Liver (tissue), 7 donors: ENCODE measurements at regions not wholly inside any gene's neighbourhood (a gene's known extent, or its start where the extent isn't known, plus 50 kb on each side); places are given as distances from the start of the nearest gene placed in this dataset.

Experiments used
- DNase-seq: peaks from one replicate; pipeline ENCODE4 v3.0.0-alpha.2; 2017; ENCODE audit warnings: low spot score
- H3K27ac ChIP-seq, 2 donors: one replicate each; pipeline ENCODE4 v1.7.0; 2013; ENCODE audit warnings: inconsistent platforms in 2 of 2, low read length in 2 of 2, control low read depth in 1 of 2, low read depth in 1 of 2, mild to moderate bottlenecking in 1 of 2
- H3K27me3 ChIP-seq, 4 donors: one replicate each; pipeline versions ENCODE4 v1.6.1 to v1.7.0; 2013; ENCODE audit warnings: low read length in 3 of 4, inconsistent platforms in 1 of 4, mild to moderate bottlenecking in 1 of 4, moderate library complexity in 1 of 4; ENCODE audit not compliant: control insufficient read depth in 4 of 4, insufficient read depth in 4 of 4
- H3K36me3 ChIP-seq, 4 donors: one replicate each; pipeline versions ENCODE4 v1.6.1 to v1.7.0; 2013; ENCODE audit warnings: low read length in 3 of 4, mild to moderate bottlenecking in 3 of 4, low read depth in 1 of 4, moderate library complexity in 1 of 4; ENCODE audit not compliant: control insufficient read depth in 4 of 4, insufficient read depth in 3 of 4
- H3K4me1 ChIP-seq, 4 donors: one replicate each; pipeline versions ENCODE4 v1.6.1 to v1.7.0; 2013; ENCODE audit warnings: low read length in 3 of 4, mild to moderate bottlenecking in 3 of 4, moderate library complexity in 1 of 4; ENCODE audit not compliant: control insufficient read depth in 4 of 4, insufficient read depth in 4 of 4
- H3K4me3 ChIP-seq, 3 donors: one replicate each; pipeline versions ENCODE4 v1.6.1 to v1.7.0; 2013; ENCODE audit warnings: low read length in 3 of 3, control low read depth in 1 of 3, low read depth in 1 of 3, mild to moderate bottlenecking in 1 of 3
- H3K9ac ChIP-seq, 2 donors: one replicate each; pipeline ENCODE4 v1.7.0; 2013; ENCODE audit warnings: low read length in 2 of 2, mild to moderate bottlenecking in 2 of 2, moderate library complexity in 2 of 2, control low read depth in 1 of 2, low read depth in 1 of 2
- H3K9me3 ChIP-seq, 4 donors: one replicate each; pipeline versions ENCODE4 v1.6.1 to v1.7.0; 2013; ENCODE audit warnings: low read length in 3 of 4; ENCODE audit not compliant: control insufficient read depth in 4 of 4
- ATF3 ChIP-seq: IDR thresholded peaks from 2 replicates; pipeline ENCODE4 v1.6.1; 2016; ENCODE audit warnings: antibody characterized with exemption
- EGR1 ChIP-seq, 2 donors: IDR thresholded peaks; 2 replicates each; pipeline ENCODE4 v1.6.1; 2016 to 2018; ENCODE audit warnings: antibody characterized with exemption in 2 of 2, low read depth in 2 of 2
- FOXA1 ChIP-seq: IDR thresholded peaks from 2 replicates; pipeline ENCODE4 v1.6.1; 2016; ENCODE audit warnings: antibody characterized with exemption
- FOXA2 ChIP-seq: IDR thresholded peaks from 2 replicates; pipeline ENCODE4 v1.6.1; 2016; ENCODE audit warnings: antibody characterized with exemption
- GABPA ChIP-seq, 2 donors: IDR thresholded peaks in 1 of 2; conservative IDR thresholded peaks in 1 of 2; 2 replicates each; pipeline ENCODE4 v1.6.1; 2016; ENCODE audit warnings: antibody characterized with exemption in 2 of 2, mild to moderate bottlenecking in 1 of 2, moderate library complexity in 1 of 2
- HNF4A ChIP-seq, 2 donors: conservative IDR thresholded peaks; 2 replicates each; pipeline ENCODE4 v1.6.1; 2016; ENCODE audit warnings: antibody characterized with exemption in 2 of 2, mild to moderate bottlenecking in 2 of 2
- HNF4G ChIP-seq: IDR thresholded peaks from 2 replicates; pipeline ENCODE4 v1.6.1; 2016; ENCODE audit warnings: antibody characterized with exemption
- JUND ChIP-seq, 2 donors: IDR thresholded peaks; 2 replicates each; pipeline ENCODE4 v1.6.1; 2016; ENCODE audit warnings: antibody characterized with exemption in 2 of 2
- MAX ChIP-seq: IDR thresholded peaks from 2 replicates; pipeline ENCODE4 v1.6.1; 2016; ENCODE audit warnings: antibody characterized with exemption
- NR2F2 ChIP-seq: IDR thresholded peaks from 2 replicates; pipeline ENCODE4 v1.6.1; 2016; ENCODE audit warnings: antibody characterized with exemption
- RAD21 ChIP-seq, 2 donors: IDR thresholded peaks; 2 replicates each; pipeline ENCODE4 v1.6.1; 2016; ENCODE audit warnings: antibody characterized with exemption in 2 of 2, mild to moderate bottlenecking in 2 of 2
- RXRA ChIP-seq, 2 donors: IDR thresholded peaks; 2 replicates each; pipeline ENCODE4 v1.6.1; 2017 to 2018; ENCODE audit warnings: antibody characterized with exemption in 2 of 2, mild to moderate bottlenecking in 1 of 2
- SP1 ChIP-seq: IDR thresholded peaks from 2 replicates; pipeline ENCODE4 v1.6.1; 2018; ENCODE audit warnings: antibody characterized with exemption, mild to moderate bottlenecking
- TAF1 ChIP-seq: conservative IDR thresholded peaks from 2 replicates; pipeline ENCODE4 v1.6.1; 2016; ENCODE audit warnings: antibody characterized with exemption, mild to moderate bottlenecking
- YY1 ChIP-seq: IDR thresholded peaks from 2 replicates; pipeline ENCODE4 v1.6.1; 2016; ENCODE audit warnings: antibody characterized with exemption, mild to moderate bottlenecking
- ZBTB33 ChIP-seq: IDR thresholded peaks from 2 replicates; pipeline ENCODE4 v1.6.1; 2016; ENCODE audit warnings: antibody characterized with exemption
- WGBS: extraction: QIAGEN DNeasy Blood & Tissue Kit; methylation state at CpG from one replicate; pipeline ENCODE4 v1.1.7; 2013; 5-methylcytosine and 5-hydroxymethylcytosine counted together
- donor health status: healthy.
- donor health status: healthy.
- donor health status: healthy.
- donor health status: healthy.

- no peak for TF ChIP-seq GABPA (IDR thresholded peaks at IDR 0.05 in 1 of 2, conservative IDR thresholded peaks at IDR 0.05 in 1 of 2)
- no peak for TF ChIP-seq EGR1 (IDR thresholded peaks at IDR 0.05; ENCODE audit: low read depth in 2 of 2)
- no peak for TF ChIP-seq HNF4G
- TF ChIP-seq ZBTB33: no peak
- no peak for TF ChIP-seq SP1
- no peak for TF ChIP-seq FOXA2
- TF ChIP-seq MAX: no peak
- no peak for TF ChIP-seq FOXA1
- no peak for TF ChIP-seq NR2F2
- TF ChIP-seq TAF1: no peak
- no peak for TF ChIP-seq JUND (IDR thresholded peaks at IDR 0.05)
- TF ChIP-seq ATF3: no peak
- H3K27ac ChIP-seq: no peak overlapping the region
These were observed 157.0 kb upstream of the CDH11 start for GRCh38 chr16:65278874-65279273.

GRCh38 chr16:65274566-65274965, 152.7 kb upstream of the CDH11 start:
- no peak overlapping the region for H3K27ac ChIP-seq
- no peaks in the 10 kb centered on the region for H3K36me3 ChIP-seq
- TF ChIP-seq NR2F2: no peak
- no peak for TF ChIP-seq RXRA (IDR thresholded peaks at IDR 0.05)
- TF ChIP-seq YY1: no peak
- TF ChIP-seq GABPA (IDR thresholded peaks at IDR 0.05 in 1 of 2, conservative IDR thresholded peaks at IDR 0.05 in 1 of 2): no peak
- TF ChIP-seq ATF3: no peak
- TF ChIP-seq JUND (IDR thresholded peaks at IDR 0.05): no peak
- TF ChIP-seq RAD21 (IDR thresholded peaks at IDR 0.05): no peak
- no peak for TF ChIP-seq MAX
- TF ChIP-seq FOXA2: no peak
- TF ChIP-seq ZBTB33: no peak
- no peak for TF ChIP-seq HNF4A (conservative IDR thresholded peaks at IDR 0.05)
- no peak for TF ChIP-seq TAF1
- no peaks in the 10 kb centered on the region for H3K9me3 ChIP-seq
- H3K4me1 ChIP-seq: no peaks in the 10 kb centered on the region
- no peak overlapping the region for H3K4me3 ChIP-seq
- no peak for DNase-seq
- no peak overlapping the region for H3K9ac ChIP-seq
- peaks cover 0 to 5% (median 0%) of the 10 kb centered on the region in 4 donors for H3K27me3 ChIP-seq
- 58% methylated on average over 3 of the region's 3 CpGs for WGBS

More at GRCh38 chr16:65278874-65279273, 157.0 kb upstream of the CDH11 start:
- no peak overlapping the region for H3K4me3 ChIP-seq
- no peak overlapping the region for H3K9ac ChIP-seq
- 83% methylated on average over 6 of the region's 6 CpGs for WGBS
- no peaks in the 10 kb centered on the region for H3K27me3 ChIP-seq
- H3K36me3 ChIP-seq: no peaks in the 10 kb centered on the region
- H3K9me3 ChIP-seq: no peaks in the 10 kb centered on the region
- DNase-seq: no peak
- H3K4me1 ChIP-seq: no peaks in the 10 kb centered on the region
